IPS-15b (cell line): ENCODE measurements at regions not wholly inside any gene's neighbourhood (a gene's known extent, or its start where the extent isn't known, plus 50 kb on each side); places are given as distances from the start of the nearest gene placed in this dataset.

Experiments used
- H3K27me3 ChIP-seq: one replicate; pipeline ENCODE4 v1.6.1; 2013; ENCODE audit warnings: low read length; ENCODE audit not compliant: control insufficient read depth, insufficient read depth
- H3K36me3 ChIP-seq: one replicate; pipeline ENCODE4 v1.6.1; 2013; ENCODE audit warnings: low read length; ENCODE audit not compliant: control insufficient read depth, insufficient read depth
- H3K4me1 ChIP-seq: one replicate; pipeline ENCODE4 v1.6.1; 2013; ENCODE audit warnings: mild to moderate bottlenecking, low read length; ENCODE audit not compliant: control insufficient read depth, insufficient read depth
- H3K4me3 ChIP-seq: one replicate; pipeline ENCODE4 v1.5.1; 2013; ENCODE audit warnings: low read depth, low read length
- H3K9ac ChIP-seq: one replicate; pipeline ENCODE4 v1.6.1; 2013; ENCODE audit warnings: low read depth, mild to moderate bottlenecking, low read length
- H3K9me3 ChIP-seq: one replicate; pipeline ENCODE4 v1.6.1; 2013; ENCODE audit warnings: mild to moderate bottlenecking, low read length; ENCODE audit not compliant: control insufficient read depth, insufficient read depth

- H3K27me3 ChIP-seq: no peaks in the 10 kb centered on the region
- H3K4me3 ChIP-seq: no peak overlapping the region
- no peak overlapping the region for H3K9ac ChIP-seq
- H3K36me3 ChIP-seq: no peaks in the 10 kb centered on the region
- peaks cover 2% of the 10 kb centered on the region for H3K4me1 ChIP-seq
- H3K9me3 ChIP-seq: no peaks in the 10 kb centered on the region
Observed at GRCh38 chr12:68470664-68471328, 138.6 kb upstream of the MDM1 start.

GRCh38 chr12:68474467-68475204, 136.1 kb upstream of the RAP1B start:
- H3K27me3 ChIP-seq: no peaks in the 10 kb centered on the region
- no peaks in the 10 kb centered on the region for H3K9me3 ChIP-seq
- no peak overlapping the region for H3K4me3 ChIP-seq
- no peaks in the 10 kb centered on the region for H3K4me1 ChIP-seq
- H3K36me3 ChIP-seq: no peaks in the 10 kb centered on the region
- H3K9ac ChIP-seq: no peak overlapping the region

- H3K4me1 ChIP-seq: no peaks in the 10 kb centered on the region
- no peaks in the 10 kb centered on the region for H3K36me3 ChIP-seq
- H3K4me3 ChIP-seq: no peak overlapping the region
- no peak overlapping the region for H3K9ac ChIP-seq
- no peaks in the 10 kb centered on the region for H3K27me3 ChIP-seq
- no peaks in the 10 kb centered on the region for H3K9me3 ChIP-seq
Observed at GRCh38 chr12:68476794-68477193, 133.9 kb upstream of the RAP1B start.

GRCh38 chr12:68477261-68477772, 133.4 kb upstream of the RAP1B start:
- no peaks in the 10 kb centered on the region for H3K4me1 ChIP-seq

GRCh38 chr12:68477906-68478305, 132.8 kb upstream of the RAP1B start:
- no peaks in the 10 kb centered on the region for H3K9me3 ChIP-seq
- H3K4me1 ChIP-seq: no peaks in the 10 kb centered on the region
- H3K27me3 ChIP-seq: no peaks in the 10 kb centered on the region
- no peak overlapping the region for H3K4me3 ChIP-seq
- no peak overlapping the region for H3K9ac ChIP-seq
- H3K36me3 ChIP-seq: no peaks in the 10 kb centered on the region

More at GRCh38 chr12:68477261-68477772, 133.4 kb upstream of the RAP1B start:
- no peak overlapping the region for H3K9ac ChIP-seq
- no peak overlapping the region for H3K4me3 ChIP-seq
- H3K9me3 ChIP-seq: no peaks in the 10 kb centered on the region
- H3K36me3 ChIP-seq: no peaks in the 10 kb centered on the region
- H3K27me3 ChIP-seq: no peaks in the 10 kb centered on the region

GRCh38 chr12:68478516-68479260, 132.0 kb upstream of the RAP1B start:
- Histone ChIP-seq H3K9me3 (no peaks in the 10 kb centered on the region), H3K27me3 (no peaks in the 10 kb centered on the region), H3K4me3 (no peak overlapping the region), H3K4me1 (no peaks in the 10 kb centered on the region), H3K9ac (no peak overlapping the region), H3K36me3 (no peaks in the 10 kb centered on the region)

- Histone ChIP-seq H3K4me3 (no peak overlapping the region), H3K36me3 (no peaks in the 10 kb centered on the region), H3K9ac (no peak overlapping the region), H3K27me3 (no peaks in the 10 kb centered on the region), H3K9me3 (no peaks in the 10 kb centered on the region), H3K4me1 (no peaks in the 10 kb centered on the region)
Observed at GRCh38 chr12:68479261-68479895, 131.3 kb upstream of the RAP1B start.

GRCh38 chr12:68479896-68480291, 130.8 kb upstream of the RAP1B start:
- no peak overlapping the region for H3K9ac ChIP-seq
- no peaks in the 10 kb centered on the region for H3K4me1 ChIP-seq
- no peaks in the 10 kb centered on the region for H3K27me3 ChIP-seq
- no peaks in the 10 kb centered on the region for H3K9me3 ChIP-seq
- no peak overlapping the region for H3K4me3 ChIP-seq
- no peaks in the 10 kb centered on the region for H3K36me3 ChIP-seq

GRCh38 chr12:68480526-68480925, 130.2 kb upstream of the RAP1B start:
- Histone ChIP-seq H3K4me1 (no peaks in the 10 kb centered on the region), H3K36me3 (no peaks in the 10 kb centered on the region), H3K27me3 (no peaks in the 10 kb centered on the region), H3K4me3 (no peak overlapping the region), H3K9ac (no peak overlapping the region), H3K9me3 (no peaks in the 10 kb centered on the region)

- no peaks in the 10 kb centered on the region for H3K4me1 ChIP-seq
- no peaks in the 10 kb centered on the region for H3K9me3 ChIP-seq
- no peak overlapping the region for H3K4me3 ChIP-seq
- H3K27me3 ChIP-seq: no peaks in the 10 kb centered on the region
- H3K36me3 ChIP-seq: no peaks in the 10 kb centered on the region
- H3K9ac ChIP-seq: no peak overlapping the region
Observed at GRCh38 chr12:68481181-68481941, 129.3 kb upstream of the RAP1B start.

GRCh38 chr12:68482014-68482413, 128.7 kb upstream of the RAP1B start:
- no peaks in the 10 kb centered on the region for H3K4me1 ChIP-seq

More at GRCh38 chr12:68482014-68482413, 128.7 kb upstream of the RAP1B start:
- Histone ChIP-seq H3K9me3 (no peaks in the 10 kb centered on the region), H3K36me3 (no peaks in the 10 kb centered on the region), H3K9ac (no peak overlapping the region), H3K27me3 (no peaks in the 10 kb centered on the region), H3K4me3 (no peak overlapping the region)
